ENCODE measurements at regions not wholly inside any gene's neighbourhood (a gene's known extent, or its start where the extent isn't known, plus 50 kb on each side); places are given as distances from the start of the nearest gene placed in this dataset.

DNA sequence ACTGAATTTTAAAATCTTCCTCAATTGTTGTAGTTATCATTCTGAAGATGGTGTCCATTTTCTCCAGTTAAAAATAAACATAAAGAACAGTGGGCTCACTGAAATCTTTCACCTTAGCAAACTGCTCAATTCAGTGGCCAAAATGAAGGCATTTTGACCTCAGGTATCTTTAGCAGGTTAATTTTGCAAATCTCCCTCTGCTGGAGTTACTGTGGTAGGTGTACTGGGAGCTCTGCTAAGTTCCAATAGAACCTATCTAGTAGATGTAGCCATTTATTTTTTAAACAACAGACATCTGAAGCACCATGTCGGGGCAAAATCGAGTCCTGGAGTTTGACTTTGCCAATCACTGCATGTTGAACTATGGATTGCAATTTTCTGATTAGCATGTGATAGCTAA lies 177.1 kb downstream of the IRS1 start:
- no peak for DNase-seq (ENCODE audit: low read depth in 2 of 3, low spot score in 2 of 3)

DNA sequence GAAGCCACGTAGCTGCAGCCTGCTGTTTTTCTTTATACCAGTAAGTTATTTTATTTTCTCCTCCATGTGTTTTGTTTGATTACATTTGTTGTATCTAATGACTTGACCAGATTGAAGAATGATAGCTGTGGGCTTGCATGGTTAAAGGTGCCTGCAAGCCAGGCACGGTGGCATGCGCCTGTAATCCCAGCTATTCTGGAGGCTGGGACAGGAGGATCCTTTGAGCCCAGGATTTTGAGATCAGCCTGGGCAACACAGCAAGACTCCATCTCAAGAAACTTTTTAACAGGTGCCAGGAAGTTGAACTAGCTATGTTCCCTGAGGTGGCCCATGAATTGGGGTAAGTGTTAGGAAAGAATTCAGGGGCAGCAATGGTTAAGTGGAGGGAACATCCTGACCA lies 179.4 kb downstream of the IRS1 start:
- DNase-seq (ENCODE audit: low read depth in 2 of 3, low spot score in 2 of 3): no peak

DNA sequence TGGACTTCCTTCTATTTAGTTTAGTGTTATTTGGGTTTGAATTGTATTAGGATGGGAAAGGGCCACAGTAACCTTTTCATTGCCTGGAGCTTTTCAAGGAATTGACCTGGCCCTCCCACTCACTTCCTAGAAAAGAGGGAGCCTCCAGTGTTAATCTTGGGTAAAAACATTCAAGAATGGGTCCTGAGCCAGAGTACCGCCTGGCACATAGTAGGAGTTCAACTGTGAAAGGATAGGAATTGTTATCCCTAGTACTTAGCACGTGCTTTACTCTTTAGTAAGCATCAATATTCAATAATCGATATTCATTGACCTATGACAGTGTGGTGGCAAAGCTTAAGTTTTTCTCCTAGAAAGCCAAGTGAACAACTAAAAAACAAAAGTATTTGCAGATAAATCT lies 179.9 kb downstream of the IRS1 start:
- DNase-seq (ENCODE audit: low read depth in 2 of 3, low spot score in 2 of 3): no peak

DNA sequence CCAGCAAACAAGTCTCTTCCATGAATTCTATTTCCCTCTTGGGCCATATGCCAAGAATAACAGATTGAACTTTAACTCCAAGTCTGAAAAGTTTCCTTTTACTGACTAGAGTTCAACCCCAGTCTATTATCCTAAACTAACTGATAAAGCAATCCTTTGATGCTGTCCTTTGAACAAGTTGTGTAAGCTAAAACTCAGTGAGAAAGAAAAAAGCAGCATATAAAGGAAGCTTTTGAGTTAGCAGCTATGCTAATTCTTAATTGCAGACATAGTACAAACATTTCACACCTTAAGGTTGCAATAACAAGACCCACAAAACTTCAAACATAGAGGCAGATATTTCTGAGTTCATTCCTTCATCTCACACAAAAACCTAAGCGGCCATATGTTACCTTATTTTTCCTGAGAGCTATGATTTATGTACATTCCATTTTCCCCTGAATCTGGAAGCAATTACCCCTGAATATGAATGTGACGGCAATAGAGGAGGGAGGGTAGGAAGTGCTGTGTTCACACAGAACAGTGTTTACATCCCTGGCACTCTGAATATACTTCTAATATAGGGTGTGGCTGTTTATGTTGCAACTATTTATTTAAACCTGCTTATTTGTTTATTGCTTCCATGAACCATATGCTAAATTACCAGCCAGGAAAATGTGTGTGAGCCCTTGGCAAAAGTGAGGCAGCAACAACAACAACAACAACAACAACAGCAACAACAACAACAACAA lies 180.6 kb downstream of the IRS1 start:
- no peak for DNase-seq (ENCODE audit: low read depth in 2 of 3, low spot score in 2 of 3)

DNA sequence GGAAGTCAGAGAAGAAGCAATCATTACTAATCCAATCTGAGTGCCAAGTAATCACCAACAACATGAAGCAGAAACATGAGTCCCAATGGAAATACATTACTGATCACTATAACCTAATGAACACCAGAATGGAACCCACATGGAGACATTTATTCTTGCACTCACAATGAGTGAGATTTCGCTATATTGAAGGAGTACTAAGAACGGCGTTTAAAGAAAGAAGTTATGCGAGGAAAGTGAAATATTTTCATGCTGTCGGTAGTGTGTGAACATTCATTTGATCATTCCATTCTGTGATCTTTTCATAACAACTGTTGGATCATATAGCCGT lies 181.1 kb downstream of the IRS1 start:
- no peak for DNase-seq (ENCODE audit: low read depth in 2 of 3, low spot score in 2 of 3)

DNA sequence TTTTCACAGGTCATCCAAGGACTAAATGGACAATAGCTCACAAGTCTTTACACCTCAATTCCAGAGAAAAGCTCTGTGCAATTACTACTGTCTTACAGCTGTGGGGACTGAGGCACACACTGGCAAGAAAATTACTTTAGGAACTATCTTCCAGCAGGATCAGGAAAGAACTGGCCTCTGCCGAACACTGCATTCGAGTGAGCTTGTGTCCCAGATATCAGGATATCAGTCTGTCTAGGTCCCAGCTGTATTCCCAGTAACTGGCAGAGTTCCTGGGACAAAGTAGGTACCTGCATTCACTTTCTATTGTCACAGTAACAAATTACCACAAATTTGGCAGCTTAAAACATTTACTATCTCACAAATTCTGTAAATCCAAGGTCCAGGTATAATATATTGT lies 183.7 kb downstream of the IRS1 start:
- DNase-seq (ENCODE audit: low read depth in 2 of 3, low spot score in 2 of 3): no peak

DNA sequence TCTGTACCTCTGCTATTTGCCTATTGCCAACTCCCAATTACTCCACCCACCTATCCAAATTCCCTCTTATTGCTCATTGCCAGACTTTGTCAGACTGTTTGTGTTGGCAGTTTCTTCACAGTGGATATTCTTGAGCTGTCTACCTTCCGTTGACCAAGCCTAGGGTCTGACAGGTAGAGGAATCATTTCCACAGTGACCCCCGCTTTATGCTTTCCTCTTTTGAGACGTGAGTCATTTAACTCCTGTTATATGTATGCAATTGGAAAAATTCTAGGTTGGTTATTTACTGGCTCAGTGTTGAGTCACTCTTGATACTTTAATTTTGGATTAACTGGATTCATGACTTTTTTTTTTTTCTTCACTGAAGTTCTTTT lies 187.7 kb downstream of the IRS1 start:
- no peak for DNase-seq (ENCODE audit: low read depth in 2 of 3, low spot score in 2 of 3)

DNA sequence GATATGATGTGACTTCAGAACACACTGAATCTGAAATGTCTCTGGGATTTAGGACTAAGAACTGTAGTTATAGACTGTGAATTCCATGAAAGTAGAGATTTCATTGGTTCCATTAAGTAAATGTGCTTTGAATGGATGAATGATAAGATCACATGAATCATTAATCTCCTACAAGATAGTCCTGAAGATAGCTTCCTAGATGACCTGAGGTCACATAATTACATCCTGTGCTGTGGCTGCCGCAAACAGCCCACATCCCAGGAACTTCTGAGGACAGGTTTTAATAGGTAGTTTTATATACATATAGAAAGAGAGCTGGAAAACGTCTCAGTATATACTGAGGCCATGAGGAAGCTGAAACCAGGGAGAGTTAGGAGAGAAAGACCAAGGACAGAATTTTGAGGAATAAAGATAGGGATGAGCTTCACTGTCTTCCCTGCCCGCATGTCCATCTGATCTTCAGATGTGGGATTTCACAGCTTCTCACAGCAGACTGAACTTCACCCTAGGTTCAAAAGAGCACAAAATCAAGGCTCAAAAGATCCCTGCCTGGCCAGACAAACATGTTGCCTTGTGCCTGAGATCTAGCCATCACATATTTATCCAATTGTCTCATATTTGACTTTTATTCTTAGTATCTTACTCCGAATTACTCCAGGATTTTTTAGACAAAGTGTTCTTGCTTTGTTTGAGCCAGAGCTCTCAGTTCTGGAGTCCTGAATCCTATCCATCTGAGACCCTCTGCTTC lies 188.2 kb downstream of the IRS1 start:
- DNase-seq (ENCODE audit: low read depth in 2 of 3, low spot score in 2 of 3): no peak

DNA sequence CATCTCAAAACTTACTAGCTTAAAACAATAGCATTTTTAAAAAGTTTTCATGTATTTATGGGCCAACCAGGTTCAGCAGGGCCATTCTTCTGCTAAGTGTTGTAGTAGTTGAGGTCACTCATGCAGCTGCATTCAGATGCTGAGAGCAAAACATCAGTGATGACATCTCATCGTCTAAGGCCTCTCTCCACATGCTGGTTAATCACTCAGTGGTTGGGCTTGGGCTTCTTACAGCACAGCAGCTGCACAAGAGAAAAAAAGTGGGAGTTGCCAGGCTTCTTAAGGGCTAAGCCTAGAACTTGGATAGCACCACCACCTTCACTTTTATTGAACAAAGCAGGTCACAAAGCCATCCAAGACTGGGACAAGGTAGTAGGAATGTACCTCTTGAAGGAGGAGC lies 190.3 kb downstream of the IRS1 start:
- DNase-seq (ENCODE audit: low read depth in 2 of 3, low spot score in 2 of 3): no peak

DNA sequence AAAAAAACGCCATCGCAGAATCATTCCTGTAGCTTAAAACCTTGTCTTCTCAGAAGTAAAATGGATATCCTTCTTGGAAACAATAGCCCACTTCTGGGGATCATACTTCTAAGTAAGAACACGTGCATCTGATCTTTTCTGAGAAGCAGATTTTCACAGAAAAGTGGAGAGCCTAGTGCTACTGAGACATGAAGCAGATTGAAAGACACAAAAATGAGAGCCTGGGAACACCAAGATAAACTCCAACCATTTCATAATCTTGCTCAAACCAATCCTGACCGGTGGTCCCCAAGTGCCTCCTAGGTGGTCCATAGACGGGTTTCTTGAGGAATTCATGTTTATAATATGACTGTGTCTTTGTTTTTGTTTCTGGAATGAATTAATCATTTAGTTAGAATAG lies 191.2 kb downstream of the IRS1 start:
- DNase-seq (ENCODE audit: low read depth in 2 of 3, low spot score in 2 of 3): no peak

DNA sequence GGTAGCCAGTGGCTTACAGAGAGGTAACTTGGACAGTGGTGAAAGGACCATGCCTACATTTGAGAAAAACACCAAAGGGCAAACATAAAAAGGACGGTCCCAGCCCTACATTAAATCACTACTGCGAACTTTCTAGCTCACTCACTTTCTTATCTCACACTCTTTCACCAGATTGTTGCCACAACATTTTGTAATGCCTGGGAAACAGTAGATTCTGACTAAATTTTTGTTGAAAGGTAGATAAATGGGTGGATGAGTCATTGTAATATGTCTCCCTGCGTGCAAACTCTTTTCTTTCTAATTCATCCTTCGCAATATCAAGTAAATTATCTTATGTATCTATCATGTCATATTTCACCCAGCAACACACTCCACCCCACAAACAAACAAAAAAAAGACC lies 192.2 kb downstream of the IRS1 start:
- DNase-seq (ENCODE audit: low read depth in 2 of 3, low spot score in 2 of 3): no peak

DNA sequence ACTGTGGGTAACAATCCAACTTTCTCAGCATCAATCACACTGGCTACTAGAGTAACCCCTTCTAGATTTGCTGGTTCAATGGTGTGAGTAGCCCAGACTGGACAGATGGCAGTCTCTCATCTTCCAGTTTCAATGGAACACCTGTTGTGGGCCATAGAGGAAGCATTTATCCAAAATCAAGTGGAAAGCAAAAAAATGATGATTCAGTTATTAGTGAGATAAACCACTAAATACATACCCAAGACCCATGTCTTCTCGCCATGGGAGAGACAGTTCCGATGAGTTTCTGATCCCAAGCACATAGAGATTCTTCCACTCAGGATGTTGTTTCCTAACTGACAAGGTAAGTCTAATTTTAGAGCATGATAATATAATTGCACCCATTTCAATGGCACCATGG lies 194.0 kb downstream of the IRS1 start:
- no peak for DNase-seq (ENCODE audit: low read depth in 2 of 3, low spot score in 2 of 3)

DNA sequence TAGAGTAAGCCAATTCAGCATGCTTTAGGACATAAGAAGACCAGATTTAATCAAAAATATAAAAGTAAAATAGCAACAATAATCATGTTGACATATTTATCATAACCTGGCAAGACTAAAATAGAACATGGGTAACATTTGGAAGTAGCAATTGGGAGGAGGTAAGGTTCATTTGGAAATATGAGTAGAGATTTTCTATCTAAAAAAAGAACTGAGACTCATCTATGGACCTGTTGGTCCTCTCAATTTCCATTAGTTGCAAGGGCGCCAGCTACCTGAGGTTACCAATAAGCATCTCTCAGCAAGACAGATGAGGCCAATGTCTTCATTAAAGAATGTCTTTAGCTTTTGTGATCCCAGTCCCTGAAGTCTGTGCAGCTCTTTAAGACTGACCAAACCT lies 196.0 kb downstream of the IRS1 start:
- no peak for DNase-seq (ENCODE audit: low read depth in 2 of 3, low spot score in 2 of 3)

DNA sequence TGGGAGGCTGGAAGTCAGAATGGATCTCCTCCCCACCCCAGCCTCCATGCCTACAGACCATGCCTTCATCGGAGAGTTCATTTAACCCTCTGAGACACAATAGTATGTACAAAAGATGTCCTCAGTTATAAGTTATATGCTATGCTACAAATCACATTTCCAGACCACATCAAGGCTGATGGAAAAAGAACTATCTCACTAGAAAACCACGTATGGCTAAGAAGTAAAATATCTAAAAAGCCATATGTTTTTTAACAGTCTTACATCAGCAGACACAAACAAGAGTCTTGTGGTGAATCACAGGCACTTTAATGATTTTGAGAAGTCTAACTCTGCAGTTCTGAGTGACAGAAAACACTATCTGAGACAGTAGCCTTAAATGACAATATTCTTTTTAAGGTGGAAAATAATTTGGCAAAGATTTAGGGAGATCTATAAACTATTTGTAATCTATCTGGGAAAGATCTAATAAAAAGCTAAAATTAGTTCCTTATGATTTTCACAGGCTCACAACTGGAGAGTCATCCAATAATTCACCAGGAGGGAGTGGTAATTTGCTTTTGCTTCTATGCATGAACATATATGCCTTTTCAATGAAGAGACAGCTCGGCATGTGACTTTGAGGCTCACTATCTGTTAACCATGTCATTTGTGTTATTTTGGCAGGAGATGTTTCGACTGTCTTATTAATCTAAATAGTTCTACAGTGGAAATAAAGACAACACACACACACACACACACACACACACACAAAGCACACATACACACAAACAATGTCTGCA lies 197.5 kb downstream of the IRS1 start:
- DNase-seq (ENCODE audit: low read depth in 2 of 3, low spot score in 2 of 3): no peak

DNA sequence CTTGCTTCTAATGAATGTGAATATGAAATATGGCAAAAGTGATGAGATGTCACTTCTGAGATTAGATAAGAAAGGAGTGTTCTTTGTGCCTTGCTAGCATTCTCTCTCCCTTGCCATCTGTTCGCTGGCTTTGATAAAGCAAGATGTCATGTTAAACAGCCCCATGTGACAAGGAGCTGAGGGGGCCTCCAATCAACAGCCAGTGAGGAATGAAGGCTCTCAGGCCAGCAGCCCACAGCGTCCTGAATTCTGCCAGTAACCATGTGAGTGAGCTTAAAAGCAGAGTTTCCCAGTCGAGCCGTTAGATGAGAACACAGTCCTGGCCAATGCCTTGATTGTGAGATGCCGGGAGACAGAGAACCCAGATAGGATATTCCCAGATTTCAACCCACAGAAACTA lies 198.8 kb downstream of the IRS1 start:
- no peak for DNase-seq (ENCODE audit: low read depth in 2 of 3, low spot score in 2 of 3)

DNA sequence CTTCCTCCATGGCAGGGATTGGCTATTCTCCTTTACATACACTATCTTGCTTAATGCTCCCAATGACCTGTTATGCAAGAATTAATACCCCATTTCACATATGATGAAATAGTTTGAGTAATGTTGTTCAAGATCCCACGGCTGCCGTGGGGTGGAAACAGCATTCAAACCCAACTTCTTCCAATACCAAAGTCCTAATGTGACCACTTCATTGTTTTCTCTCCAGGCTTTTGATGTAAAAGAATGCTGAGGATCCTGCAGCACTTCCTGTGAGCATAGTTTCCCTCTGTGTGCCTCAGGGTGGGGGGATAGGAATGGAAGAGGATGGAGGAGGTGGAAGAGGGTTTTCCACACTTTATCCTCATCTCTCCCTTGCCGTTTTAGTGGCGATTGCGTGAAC lies 199.4 kb downstream of the IRS1 start:
- DNase-seq (ENCODE audit: low read depth in 2 of 3, low spot score in 2 of 3): no peak

DNA sequence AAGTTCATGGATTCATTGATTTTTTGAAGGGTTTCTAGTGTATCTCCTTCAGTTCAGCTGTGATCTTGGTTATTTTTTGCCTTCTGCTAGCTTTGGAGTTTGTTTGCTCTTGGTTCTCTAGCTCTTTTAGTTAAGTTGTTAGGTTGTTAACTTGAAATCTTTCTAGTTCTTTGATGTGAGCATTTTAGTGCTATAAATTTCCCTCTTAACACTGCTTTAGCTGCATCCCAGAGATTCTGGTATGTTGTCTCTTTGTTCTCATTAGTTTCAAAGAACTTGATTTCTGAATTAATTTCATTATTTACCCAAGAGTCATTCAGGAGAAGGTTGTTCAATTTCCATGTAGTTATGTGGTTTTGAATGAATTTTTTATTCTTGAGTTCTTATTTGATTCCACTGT lies 210.6 kb downstream of the IRS1 start:
- DNase-seq (ENCODE audit: low read depth in 2 of 3, low spot score in 2 of 3): no peak

DNA sequence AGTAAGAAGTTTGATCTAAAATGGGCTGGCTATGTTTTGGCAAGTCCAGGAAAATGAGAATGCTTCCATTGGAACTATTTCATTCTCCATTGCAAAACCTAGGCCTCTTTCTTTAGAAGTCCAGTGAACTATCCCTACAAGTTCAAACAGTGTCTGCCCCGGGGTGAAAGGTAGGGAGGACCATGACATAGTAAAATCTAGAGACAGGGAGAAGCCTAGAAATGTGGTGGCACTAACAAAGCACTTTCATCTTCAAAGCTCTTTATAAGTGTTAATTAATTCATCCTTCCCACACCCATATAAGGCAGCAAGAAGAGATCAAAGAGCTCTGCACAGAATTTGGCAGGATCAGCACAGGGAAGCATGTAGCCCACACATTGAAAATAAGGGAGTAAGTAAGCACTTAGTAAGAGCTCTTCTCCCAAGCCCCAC lies 214.5 kb downstream of the IRS1 start:
- no peak for DNase-seq (ENCODE audit: low read depth in 2 of 3, low spot score in 2 of 3)

DNA sequence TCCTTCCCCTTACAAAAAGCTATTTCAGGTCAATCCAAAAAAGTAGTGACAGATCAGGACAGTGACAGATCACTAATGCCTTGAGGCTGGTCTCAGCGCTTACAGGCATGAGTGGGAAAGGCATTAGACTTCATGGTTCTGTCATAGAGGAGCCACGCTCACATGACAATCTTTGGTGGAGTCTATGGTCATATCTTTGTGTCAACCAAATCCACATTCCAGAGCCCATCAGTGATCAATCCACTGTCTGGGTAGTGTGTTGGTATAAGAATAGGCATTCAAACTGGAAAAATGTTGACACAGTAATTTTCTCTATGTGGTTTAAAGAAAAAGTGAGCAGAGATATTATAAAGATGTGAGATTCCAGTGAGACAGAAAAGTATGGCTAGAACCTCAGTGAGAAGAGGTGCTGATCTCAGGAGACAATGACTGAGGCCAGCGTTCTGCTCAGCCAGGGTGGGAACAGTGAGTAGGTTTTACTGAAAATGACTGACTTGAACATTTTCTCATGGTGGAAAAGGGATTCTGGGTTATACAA lies 215.0 kb downstream of the IRS1 start:
- DNase-seq (ENCODE audit: low read depth in 2 of 3, low spot score in 2 of 3): no peak

DNA sequence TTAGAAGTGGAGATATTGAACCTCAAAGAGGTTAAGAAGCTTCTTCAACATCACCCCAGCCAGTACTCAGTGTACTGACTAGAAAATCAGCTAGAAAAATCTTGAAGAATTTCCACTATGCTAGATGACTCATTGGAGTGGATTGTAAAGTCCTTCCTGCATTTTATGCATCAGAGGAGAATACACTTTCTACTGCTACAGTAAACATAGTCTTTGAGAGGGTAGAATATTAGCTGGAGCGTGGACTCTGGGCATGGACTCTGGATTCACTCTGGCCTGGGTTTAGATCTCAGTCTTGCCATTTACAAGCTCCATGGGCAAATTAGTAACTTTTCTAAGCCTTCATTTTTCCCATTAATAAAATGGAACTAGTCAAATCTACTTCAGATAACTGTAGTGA lies 215.9 kb downstream of the IRS1 start:
- DNase-seq (ENCODE audit: low read depth in 2 of 3, low spot score in 2 of 3): no peak

DNA sequence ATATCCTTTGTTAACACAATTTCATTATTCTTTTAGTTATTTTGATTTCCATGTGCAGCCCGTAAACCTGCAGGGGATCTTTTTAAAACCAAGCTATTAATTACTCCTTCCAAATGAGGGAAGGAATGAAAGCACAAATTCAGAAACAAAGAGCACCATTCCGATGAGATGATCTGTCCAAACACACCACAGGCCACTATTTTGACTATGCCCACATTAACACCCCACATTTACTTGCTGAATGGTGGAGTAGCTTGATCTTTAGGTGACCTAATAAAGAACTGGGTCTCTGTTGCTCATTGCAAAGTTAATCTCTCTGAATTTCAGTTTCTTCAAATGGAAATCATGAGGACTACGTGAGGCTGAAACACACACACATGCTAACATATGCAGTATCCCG lies 218.0 kb downstream of the IRS1 start:
- DNase-seq (ENCODE audit: low read depth in 2 of 3, low spot score in 2 of 3): no peak

DNA sequence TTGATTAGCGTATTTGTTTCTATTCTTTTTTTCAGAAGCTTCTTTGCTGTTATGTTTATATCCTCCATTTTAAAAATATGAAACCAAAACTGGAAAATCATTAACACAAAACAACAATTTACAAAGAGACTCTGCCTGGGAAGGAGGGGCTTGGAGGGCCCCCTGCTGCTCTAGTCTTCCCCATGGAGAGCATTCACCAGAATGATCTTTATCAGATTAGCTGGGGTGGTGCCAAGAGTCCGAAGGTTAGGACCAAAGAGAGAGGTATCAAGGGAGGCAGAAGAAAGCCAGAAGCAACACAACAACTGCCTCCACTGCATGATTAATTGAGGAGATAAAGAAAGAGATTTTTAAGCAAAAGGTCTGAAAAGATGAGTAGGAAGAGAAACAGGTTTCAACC lies 218.6 kb downstream of the IRS1 start:
- no peak for DNase-seq (ENCODE audit: low read depth in 2 of 3, low spot score in 2 of 3)
